Mesothelial cell of epicardium (in vitro differentiated cells): ENCODE measurements at regions not wholly inside any gene's neighbourhood (a gene's known extent, or its start where the extent isn't known, plus 50 kb on each side); places are given as distances from the start of the nearest gene placed in this dataset.
"Not testable (repeated sequence)": the region's sequence is repeated elsewhere in the genome, so short reads cannot be mapped to it uniquely, and the experiment has no call there.

ENCODE experiments used
- DNase-seq, 2 experiments: peaks; one replicate each; pipeline ENCODE4 v3.0.0; 2021; ENCODE audit warnings: low spot score in 2 of 2; ENCODE audit not compliant: unreplicated experiment in 2 of 2
- H3K27ac Mint-ChIP-seq: 2 replicates; pipeline ENCODE4 v1.8.0; 2021; ENCODE audit warnings: mixed read lengths
- H3K27me3 Mint-ChIP-seq: 2 replicates; pipeline ENCODE4 v1.8.0; 2021; ENCODE audit warnings: low read depth, mixed read lengths
- H3K36me3 Mint-ChIP-seq: 2 replicates; pipeline ENCODE4 v1.8.0; 2021; ENCODE audit warnings: mixed read lengths
- H3K4me1 Mint-ChIP-seq: 2 replicates; pipeline ENCODE4 v1.8.0; 2021; ENCODE audit warnings: mixed read lengths
- H3K4me3 Mint-ChIP-seq: 2 replicates; pipeline ENCODE4 v1.8.0; 2021; ENCODE audit warnings: mild to moderate bottlenecking, moderate library complexity, mixed read lengths
- H3K9me3 Mint-ChIP-seq: 2 replicates; pipeline ENCODE4 v1.8.0; 2021; ENCODE audit warnings: mixed read lengths
- CTCF ChIP-seq: fragments of 200-600 bp; sonication (generic); IDR thresholded peaks from one replicate; pipeline ENCODE4 v1.5.0; 2021; ENCODE audit warnings: antibody characterized with exemption; ENCODE audit not compliant: unreplicated experiment

GRCh38 chr1:194068446-194069167 is 882.2 kb upstream of the B3GALT2 start:
- no peaks in the 10 kb centered on the region for H3K27me3 Mint-ChIP-seq

GRCh38 chr1:194067772-194068171 is 881.4 kb upstream of the B3GALT2 start:
- no peaks in the 10 kb centered on the region for H3K36me3 Mint-ChIP-seq
- no peak for DNase-seq
- H3K4me3 Mint-ChIP-seq, result no peak overlapping the region
- no peak for TF ChIP-seq CTCF
- H3K27me3 Mint-ChIP-seq, result no peaks in the 10 kb centered on the region
- H3K9me3 Mint-ChIP-seq, result peaks cover 13% of the 10 kb centered on the region
- H3K4me1 Mint-ChIP-seq, result no peaks in the 10 kb centered on the region
- no peak overlapping the region for H3K27ac Mint-ChIP-seq

More at GRCh38 chr1:194068446-194069167, 882.2 kb upstream of the B3GALT2 start:
- H3K9me3 Mint-ChIP-seq, result peaks cover 5% of the 10 kb centered on the region
- no peaks in the 10 kb centered on the region for H3K4me1 Mint-ChIP-seq
- DNase-seq, result no peak
- TF ChIP-seq CTCF, result no peak
- H3K36me3 Mint-ChIP-seq, result no peaks in the 10 kb centered on the region
- H3K27ac Mint-ChIP-seq, result no peak overlapping the region
- H3K4me3 Mint-ChIP-seq, result no peak overlapping the region

- Mint-ChIP-seq H3K4me1 (no peaks in the 10 kb centered on the region), H3K27ac (no peak overlapping the region), H3K9me3 (peaks cover 35% of the 10 kb centered on the region), H3K27me3 (no peaks in the 10 kb centered on the region), H3K36me3 (no peaks in the 10 kb centered on the region), H3K4me3 (no peak overlapping the region)
- no peak for DNase-seq
- no peak for TF ChIP-seq CTCF
Measured at GRCh38 chr1:194062962-194063361, 876.5 kb upstream of the B3GALT2 start.

- H3K4me3 Mint-ChIP-seq, result no peak overlapping the region
Measured at GRCh38 chr1:194062526-194062925, 876.1 kb upstream of the B3GALT2 start.

GRCh38 chr1:194060481-194060880 is 874.1 kb upstream of the B3GALT2 start:
- H3K27ac Mint-ChIP-seq, result no peak overlapping the region
- no peaks in the 10 kb centered on the region for H3K27me3 Mint-ChIP-seq
- H3K4me1 Mint-ChIP-seq, result peaks cover 2% of the 10 kb centered on the region
- DNase-seq, result no peak
- no peak overlapping the region for H3K4me3 Mint-ChIP-seq
- no peaks in the 10 kb centered on the region for H3K36me3 Mint-ChIP-seq
- TF ChIP-seq CTCF, result no peak
- H3K9me3 Mint-ChIP-seq, result peaks cover 40% of the 10 kb centered on the region

More at GRCh38 chr1:194062526-194062925, 876.1 kb upstream of the B3GALT2 start:
- Mint-ChIP-seq H3K27me3 (no peaks in the 10 kb centered on the region), H3K9me3 (peaks cover 36% of the 10 kb centered on the region), H3K4me1 (no peaks in the 10 kb centered on the region), H3K27ac (no peak overlapping the region), H3K36me3 (no peaks in the 10 kb centered on the region)
- DNase-seq, result no peak
- TF ChIP-seq CTCF, result no peak

GRCh38 chr1:194058268-194058667 is 871.9 kb upstream of the B3GALT2 start:
- not testable (repeated sequence) for H3K4me1 Mint-ChIP-seq, H3K27ac Mint-ChIP-seq, H3K4me3 Mint-ChIP-seq, H3K27me3 Mint-ChIP-seq, DNase-seq, H3K36me3 Mint-ChIP-seq
- peaks cover 36% of the 10 kb centered on the region for H3K9me3 Mint-ChIP-seq
